ENCODE measurements at regions not wholly inside any gene's neighbourhood (a gene's known extent, or its start where the extent isn't known, plus 50 kb on each side); places are given as distances from the start of the nearest gene placed in this dataset.

GRCh38 chr12:127262615-127263014, 1004.4 kb upstream of the TMEM132C start:
- no peak for TF ChIP-seq CEBPB (IDR thresholded peaks at IDR 0.05; ENCODE audit: borderline replicate concordance in 1 of 2, low read depth in 2 of 2, low read length in 2 of 2)
- TF ChIP-seq SPI1 (IDR thresholded peaks at IDR 0.05; ENCODE audit: borderline replicate concordance, insufficient read depth, low read depth, low read length), result no peak
- TF ChIP-seq CTCF (IDR thresholded peaks at IDR 0.05 in 2 of 3, conservative IDR thresholded peaks at IDR 0.05 in 1 of 3; ENCODE audit: control insufficient read depth in 2 of 3, extremely low read depth in 1 of 3, insufficient read depth in 1 of 3, low read depth in 3 of 3, low read length in 3 of 3), result no peak
- no peak for TF ChIP-seq BCLAF1 (IDR thresholded peaks at IDR 0.05)
- TF ChIP-seq POLR2AphosphoS5 (IDR thresholded peaks at IDR 0.05; ENCODE audit: low read length), result no peak
- TF ChIP-seq SMARCA5 (IDR thresholded peaks at IDR 0.05), result no peak
